Activated naive CD8-positive, alpha-beta T cell treated with anti-CD3 and anti-CD28 coated beads, Interleukin-2, amount 50 U/mL, for 24 hours (primary cell): ENCODE measurements at regions not wholly inside any gene's neighbourhood (a gene's known extent, or its start where the extent isn't known, plus 50 kb on each side); places are given as distances from the start of the nearest gene placed in this dataset.
"Not testable (repeated sequence)": the region's sequence is repeated elsewhere in the genome, so short reads cannot be mapped to it uniquely, and the experiment has no call there.

Source experiments
- ATAC-seq: fragments of 150-1000 bp; cut with Tn5 transposase; one replicate; pipeline ENCODE4 v1.10.0; 2021
- DNase-seq: peaks from one replicate; pipeline ENCODE4 v3.0.0; 2021
- H3K27ac Mint-ChIP-seq: one replicate; pipeline ENCODE4 v1.8.0; 2021; ENCODE audit warnings: mild to moderate bottlenecking, mixed read lengths
- H3K27me3 Mint-ChIP-seq: one replicate; pipeline ENCODE4 v1.8.0; 2021; ENCODE audit warnings: mixed read lengths
- H3K36me3 Mint-ChIP-seq: one replicate; pipeline ENCODE4 v1.8.0; 2021; ENCODE audit warnings: low read depth, mixed read lengths
- H3K4me1 Mint-ChIP-seq: one replicate; pipeline ENCODE4 v1.8.0; 2021; ENCODE audit warnings: mixed read lengths
- H3K4me3 Mint-ChIP-seq: one replicate; pipeline ENCODE4 v1.8.0; 2021; ENCODE audit warnings: mild to moderate bottlenecking, moderate library complexity, mixed read lengths
- H3K9me3 Mint-ChIP-seq: one replicate; pipeline ENCODE4 v1.8.0; 2021; ENCODE audit warnings: mixed read lengths

GRCh38 chr6:168168330-168168729 is 89.3 kb upstream of the FRMD1 start:
- H3K27me3 Mint-ChIP-seq, ATAC-seq, H3K4me1 Mint-ChIP-seq, DNase-seq, H3K27ac Mint-ChIP-seq, H3K4me3 Mint-ChIP-seq, H3K36me3 Mint-ChIP-seq, H3K9me3 Mint-ChIP-seq: not testable (repeated sequence)

GRCh38 chr6:168167431-168168315 is 88.7 kb upstream of the FRMD1 start:
- Mint-ChIP-seq H3K27ac (no peak overlapping the region), H3K9me3 (peaks cover 4% of the 10 kb centered on the region), H3K27me3 (no peaks in the 10 kb centered on the region), H3K4me1 (no peaks in the 10 kb centered on the region), H3K4me3 (no peak overlapping the region), H3K36me3 (peaks cover 2% of the 10 kb centered on the region)
- ATAC-seq (no peak), DNase-seq (no peak)

- DNase-seq (no peak), ATAC-seq (no peak)
- no peak overlapping the region for H3K27ac Mint-ChIP-seq
- H3K4me1 Mint-ChIP-seq: no peaks in the 10 kb centered on the region
- H3K9me3 Mint-ChIP-seq: peaks cover 4% of the 10 kb centered on the region
- H3K27me3 Mint-ChIP-seq: no peaks in the 10 kb centered on the region
- H3K36me3 Mint-ChIP-seq: peaks cover 2% of the 10 kb centered on the region
- H3K4me3 Mint-ChIP-seq: no peak overlapping the region
These were observed 87.6 kb upstream of the FRMD1 start for GRCh38 chr6:168166627-168167026.

GRCh38 chr6:168165891-168166290 is 86.9 kb upstream of the FRMD1 start:
- Mint-ChIP-seq H3K9me3 (peaks cover 4% of the 10 kb centered on the region), H3K4me3 (no peak overlapping the region), H3K27me3 (no peaks in the 10 kb centered on the region), H3K36me3 (peaks cover 2% of the 10 kb centered on the region), H3K27ac (no peak overlapping the region), H3K4me1 (no peaks in the 10 kb centered on the region)
- ATAC-seq (no peak), DNase-seq (no peak)

- H3K27me3 Mint-ChIP-seq: no peaks in the 10 kb centered on the region
- H3K4me3 Mint-ChIP-seq: no peak overlapping the region
- no peaks in the 10 kb centered on the region for H3K4me1 Mint-ChIP-seq
- peaks cover 4% of the 10 kb centered on the region for H3K9me3 Mint-ChIP-seq
- no peak for DNase-seq
- no peak for ATAC-seq
- H3K36me3 Mint-ChIP-seq: peaks cover 2% of the 10 kb centered on the region
- H3K27ac Mint-ChIP-seq: no peak overlapping the region
These were observed 86.4 kb upstream of the FRMD1 start for GRCh38 chr6:168165373-168165772.

- Mint-ChIP-seq H3K27ac (no peak overlapping the region), H3K4me3 (no peak overlapping the region), H3K9me3 (no peaks in the 10 kb centered on the region), H3K36me3 (peaks cover 2% of the 10 kb centered on the region), H3K4me1 (no peaks in the 10 kb centered on the region), H3K27me3 (no peaks in the 10 kb centered on the region)
- DNase-seq (no peak), ATAC-seq (no peak)
These were observed 85.5 kb upstream of the FRMD1 start for GRCh38 chr6:168164462-168165061.

GRCh38 chr6:168163096-168163731 is 84.2 kb upstream of the FRMD1 start:
- Mint-ChIP-seq H3K4me1 (no peaks in the 10 kb centered on the region), H3K27me3 (no peaks in the 10 kb centered on the region), H3K9me3 (no peaks in the 10 kb centered on the region), H3K4me3 (no peak overlapping the region), H3K27ac (no peak overlapping the region), H3K36me3 (peaks cover 2% of the 10 kb centered on the region)
- DNase-seq (no peak), ATAC-seq (no peak)

GRCh38 chr6:168162366-168162765 is 83.4 kb upstream of the FRMD1 start:
- Mint-ChIP-seq H3K4me1 (no peaks in the 10 kb centered on the region), H3K27me3 (no peaks in the 10 kb centered on the region), H3K4me3 (no peak overlapping the region), H3K36me3 (peaks cover 2% of the 10 kb centered on the region), H3K27ac (no peak overlapping the region), H3K9me3 (no peaks in the 10 kb centered on the region)
- no peak for ATAC-seq
- DNase-seq: no peak

GRCh38 chr6:168161371-168161750 is 82.3 kb upstream of the FRMD1 start:
- ATAC-seq (no peak), DNase-seq (no peak)
- peaks cover 6% of the 10 kb centered on the region for H3K27me3 Mint-ChIP-seq
- H3K27ac Mint-ChIP-seq: no peak overlapping the region
- H3K4me3 Mint-ChIP-seq: no peak overlapping the region
- H3K4me1 Mint-ChIP-seq: no peaks in the 10 kb centered on the region
- H3K36me3 Mint-ChIP-seq: peaks cover under 1% of the 10 kb centered on the region
- H3K9me3 Mint-ChIP-seq: no peaks in the 10 kb centered on the region

- DNase-seq (no peak), ATAC-seq (no peak)
- H3K27ac Mint-ChIP-seq: no peak overlapping the region
- H3K4me1 Mint-ChIP-seq: no peaks in the 10 kb centered on the region
- H3K4me3 Mint-ChIP-seq: no peak overlapping the region
- H3K27me3 Mint-ChIP-seq: peaks cover 10% of the 10 kb centered on the region
- H3K9me3 Mint-ChIP-seq: no peaks in the 10 kb centered on the region
- H3K36me3 Mint-ChIP-seq: no peaks in the 10 kb centered on the region
These were observed 81.7 kb upstream of the FRMD1 start for GRCh38 chr6:168160506-168161370.

GRCh38 chr6:168159506-168159905 is 80.5 kb upstream of the FRMD1 start:
- no peaks in the 10 kb centered on the region for H3K36me3 Mint-ChIP-seq
- H3K4me3 Mint-ChIP-seq: no peak overlapping the region
- H3K4me1 Mint-ChIP-seq: no peaks in the 10 kb centered on the region
- no peak overlapping the region for H3K27ac Mint-ChIP-seq
- peaks cover 10% of the 10 kb centered on the region for H3K27me3 Mint-ChIP-seq
- ATAC-seq: no peak
- DNase-seq: no peak
- H3K9me3 Mint-ChIP-seq: no peaks in the 10 kb centered on the region

GRCh38 chr6:168158980-168159349 is 80.0 kb upstream of the FRMD1 start:
- peaks cover 12% of the 10 kb centered on the region for H3K27me3 Mint-ChIP-seq
- no peaks in the 10 kb centered on the region for H3K36me3 Mint-ChIP-seq
- DNase-seq (no peak), ATAC-seq (no peak)
- H3K4me1 Mint-ChIP-seq: no peaks in the 10 kb centered on the region
- no peaks in the 10 kb centered on the region for H3K9me3 Mint-ChIP-seq
- no peak overlapping the region for H3K27ac Mint-ChIP-seq
- no peak overlapping the region for H3K4me3 Mint-ChIP-seq

GRCh38 chr6:168158213-168158979 is 79.4 kb upstream of the FRMD1 start:
- Mint-ChIP-seq H3K4me1 (no peaks in the 10 kb centered on the region), H3K27ac (no peak overlapping the region), H3K9me3 (no peaks in the 10 kb centered on the region), H3K27me3 (peaks cover 13% of the 10 kb centered on the region), H3K4me3 (no peak overlapping the region), H3K36me3 (no peaks in the 10 kb centered on the region)
- DNase-seq (no peak), ATAC-seq (no peak)
